SU-DHL-6 (cell line): ENCODE measurements at regions not wholly inside any gene's neighbourhood (a gene's known extent, or its start where the extent isn't known, plus 50 kb on each side); places are given as distances from the start of the nearest gene placed in this dataset.

Experiments
- CTCF ChIP-seq: fragments of 200-600 bp; sonication (generic); IDR thresholded peaks from one replicate; pipeline ENCODE4 v1.5.1; 2017; ENCODE audit warnings: antibody characterized with exemption, mild to moderate bottlenecking, low read length, moderate library complexity; ENCODE audit not compliant: insufficient read depth, poor library complexity, severe bottlenecking
- EZH2phosphoT487 ChIP-seq: fragments of 200-600 bp; sonication (generic), shearing (Covaris generic); conservative IDR thresholded peaks from 2 replicates; pipeline ENCODE4 v1.6.1; 2018; ENCODE audit warnings: mild to moderate bottlenecking, antibody characterized with exemption, low read length, moderate library complexity, mixed read lengths

DNA sequence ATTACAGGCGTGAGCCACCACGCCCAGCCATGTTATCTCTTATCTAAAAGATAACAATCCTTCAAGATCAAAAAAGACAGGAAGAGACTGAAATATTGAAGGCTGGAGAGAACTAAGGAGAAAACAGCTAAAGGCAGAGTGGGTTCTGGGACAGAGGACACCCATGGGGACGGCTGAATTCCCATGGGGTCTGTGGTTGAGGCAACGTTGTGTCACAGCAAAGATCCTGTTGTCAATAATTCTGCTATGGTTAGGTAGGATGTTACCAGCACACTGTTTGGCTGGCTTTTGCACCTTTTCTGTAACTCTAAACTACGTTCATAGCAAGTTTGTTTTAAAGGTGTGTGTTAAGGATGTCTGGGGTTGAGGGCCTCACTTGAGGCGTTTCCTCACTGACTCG lies 137.7 kb upstream of the APCDD1 start:
- no peak for TF ChIP-seq EZH2phosphoT487
- no peak for TF ChIP-seq CTCF
